ENCODE measurements at regions not wholly inside any gene's neighbourhood (a gene's known extent, or its start where the extent isn't known, plus 50 kb on each side); places are given as distances from the start of the nearest gene placed in this dataset.

- no peak for TF ChIP-seq CTCF (IDR thresholded peaks at IDR 0.05; ENCODE audit: low read depth, low read length, missing control alignments)
- H3K4me3 ChIP-seq (replicated peaks; ENCODE audit: low read depth, low read length), result no peak overlapping the region
- no peak for DNase-seq (ENCODE audit: extremely low read depth, low read depth)
Measured at GRCh38 chr22:47382164-47382890, 619.9 kb downstream of the TBC1D22A start.

GRCh38 chr22:47381240-47381639 is 618.8 kb downstream of the TBC1D22A start:
- TF ChIP-seq CTCF (IDR thresholded peaks at IDR 0.05; ENCODE audit: low read depth, low read length, missing control alignments), result no peak
- H3K4me3 ChIP-seq (replicated peaks; ENCODE audit: low read depth, low read length), result no peak overlapping the region
- no peak for DNase-seq (ENCODE audit: extremely low read depth, low read depth)

- no peak overlapping the region for H3K4me3 ChIP-seq (replicated peaks; ENCODE audit: low read depth, low read length)
- no peak for TF ChIP-seq CTCF (IDR thresholded peaks at IDR 0.05; ENCODE audit: low read depth, low read length, missing control alignments)
- DNase-seq (ENCODE audit: extremely low read depth, low read depth), result no peak
Measured at GRCh38 chr22:47380692-47381091, 618.2 kb downstream of the TBC1D22A start.

GRCh38 chr22:47379037-47379436 is 616.6 kb downstream of the TBC1D22A start:
- TF ChIP-seq CTCF (IDR thresholded peaks at IDR 0.05; ENCODE audit: low read depth, low read length, missing control alignments), result no peak
- no peak overlapping the region for H3K4me3 ChIP-seq (replicated peaks; ENCODE audit: low read depth, low read length)
- no peak for DNase-seq (ENCODE audit: extremely low read depth, low read depth)

GRCh38 chr22:47377926-47378560 is 615.6 kb downstream of the TBC1D22A start:
- no peak for TF ChIP-seq CTCF (IDR thresholded peaks at IDR 0.05; ENCODE audit: low read depth, low read length, missing control alignments)
- DNase-seq (ENCODE audit: extremely low read depth, low read depth), result no peak
- no peak overlapping the region for H3K4me3 ChIP-seq (replicated peaks; ENCODE audit: low read depth, low read length)

- no peak overlapping the region for H3K4me3 ChIP-seq (replicated peaks; ENCODE audit: low read depth, low read length)
- TF ChIP-seq CTCF (IDR thresholded peaks at IDR 0.05; ENCODE audit: low read depth, low read length, missing control alignments), result no peak
- DNase-seq (ENCODE audit: extremely low read depth, low read depth), result peak; percentile 3
Measured at GRCh38 chr22:47376901-47377505, 614.6 kb downstream of the TBC1D22A start.
